GM23338 (cell line): ENCODE measurements at regions not wholly inside any gene's neighbourhood (a gene's known extent, or its start where the extent isn't known, plus 50 kb on each side); places are given as distances from the start of the nearest gene placed in this dataset.

ENCODE experiments used
- CREB1 ChIP-seq: fragments of 250-450 bp; sonication (Bioruptor Pico); IDR thresholded peaks from 2 replicates; pipeline ENCODE4 v1.5.0; 2020; ENCODE audit warnings: low read depth, mild to moderate bottlenecking, moderate library complexity
- CTCF ChIP-seq, 2 experiments: fragments of 200-600 bp in 1 of 2; sonication (generic) in 1 of 2; conservative IDR thresholded peaks; 2 replicates each; pipeline versions ENCODE4 v1.5.1 to v1.6.1; 2016 to 2017; ENCODE audit warnings: antibody characterized with exemption in 2 of 2, low read depth in 2 of 2, mild to moderate bottlenecking in 2 of 2, moderate library complexity in 1 of 2
- ETS1 ChIP-seq: IDR thresholded peaks from 2 replicates; pipeline ENCODE4 v1.6.1; 2016; ENCODE audit warnings: antibody characterized with exemption
- EZH2 ChIP-seq: fragments of 200-600 bp; sonication (generic); IDR thresholded peaks from one replicate; pipeline ENCODE4 v1.8.0; 2017; ENCODE audit warnings: antibody characterized with exemption, mild to moderate bottlenecking, low read depth; ENCODE audit not compliant: unreplicated experiment
- EZH2phosphoT487 ChIP-seq: fragments of 200-600 bp; sonication (generic); IDR thresholded peaks from one replicate; pipeline ENCODE4 v1.8.1; 2018; ENCODE audit warnings: antibody characterized with exemption; ENCODE audit not compliant: unreplicated experiment
- JUNB ChIP-seq: IDR thresholded peaks from one replicate; pipeline ENCODE4 v1.6.1; 2016; ENCODE audit warnings: antibody characterized with exemption; ENCODE audit not compliant: unreplicated experiment
- NANOG ChIP-seq: IDR thresholded peaks from 2 replicates; pipeline ENCODE4 v1.6.1; 2016; ENCODE audit warnings: antibody characterized with exemption, borderline replicate concordance
- POLR2AphosphoS5 ChIP-seq: IDR thresholded peaks from 2 replicates; pipeline ENCODE4 v1.6.1; 2016; ENCODE audit warnings: antibody characterized with exemption, low read depth
- REST ChIP-seq: IDR thresholded peaks from one replicate; pipeline ENCODE4 v1.6.1; 2018; ENCODE audit warnings: antibody characterized with exemption; ENCODE audit not compliant: unreplicated experiment
- STAT1 ChIP-seq: IDR thresholded peaks from one replicate; pipeline ENCODE4 v1.6.1; 2016; ENCODE audit warnings: antibody characterized with exemption; ENCODE audit not compliant: unreplicated experiment
- ZNF114 ChIP-seq: fragments of 250-450 bp; sonication (Bioruptor Pico); IDR thresholded peaks from 2 replicates; pipeline ENCODE4 v1.5.0; 2020; ENCODE audit warnings: mild to moderate bottlenecking, moderate library complexity
- ZNF331 ChIP-seq: fragments of 250-450 bp; sonication (Bioruptor Pico); IDR thresholded peaks from 2 replicates; pipeline ENCODE4 v1.5.0; 2020; ENCODE audit warnings: low read depth, mild to moderate bottlenecking, moderate library complexity
- ZNF462 ChIP-seq: fragments of 250-450 bp; sonication (Bioruptor Pico); IDR thresholded peaks from 2 replicates; pipeline ENCODE4 v1.5.0; 2020; ENCODE audit warnings: mild to moderate bottlenecking, moderate library complexity

GRCh38 chr5:66322786-66323528, 178.9 kb downstream of the SREK1 start:
- no peak for TF ChIP-seq CTCF (conservative IDR thresholded peaks at IDR 0.05; ENCODE audit: low read depth in 2 of 2)
- no peak for TF ChIP-seq ZNF114
- TF ChIP-seq POLR2AphosphoS5 = no peak
- no peak for TF ChIP-seq CREB1 (CRISPR knock-in tag)
- TF ChIP-seq EZH2 = no peak
- no peak for TF ChIP-seq EZH2phosphoT487
- no peak for TF ChIP-seq NANOG
- TF ChIP-seq JUNB = no peak
- no peak for TF ChIP-seq REST
- TF ChIP-seq ETS1 = no peak
- TF ChIP-seq ZNF462 (CRISPR knock-in tag) = no peak
- no peak for TF ChIP-seq STAT1
- no peak for TF ChIP-seq ZNF331 (CRISPR knock-in tag)
